Fibroblast of lung (primary cell): ENCODE measurements at regions not wholly inside any gene's neighbourhood (a gene's known extent, or its start where the extent isn't known, plus 50 kb on each side); places are given as distances from the start of the nearest gene placed in this dataset.

Experiments
- EZH2 ChIP-seq: IDR thresholded peaks from 2 replicates; pipeline ENCODE4 v1.5.1; 2012; ENCODE audit warnings: low read length, control low read depth, mild to moderate bottlenecking; ENCODE audit errors: missing control alignments
- TF ChIP-seq, protein P1 (sequence below), 2 donors: IDR thresholded peaks in 1 of 2; conservative IDR thresholded peaks in 1 of 2; 1 replicate in 1 of 2; 2 replicates in 1 of 2; pipeline ENCODE4 v1.5.1; 2011 to 2012; ENCODE audit warnings: low read length in 2 of 2, control low read depth in 1 of 2, inconsistent platforms in 1 of 2, low read depth in 1 of 2, mild to moderate bottlenecking in 1 of 2

DNA sequence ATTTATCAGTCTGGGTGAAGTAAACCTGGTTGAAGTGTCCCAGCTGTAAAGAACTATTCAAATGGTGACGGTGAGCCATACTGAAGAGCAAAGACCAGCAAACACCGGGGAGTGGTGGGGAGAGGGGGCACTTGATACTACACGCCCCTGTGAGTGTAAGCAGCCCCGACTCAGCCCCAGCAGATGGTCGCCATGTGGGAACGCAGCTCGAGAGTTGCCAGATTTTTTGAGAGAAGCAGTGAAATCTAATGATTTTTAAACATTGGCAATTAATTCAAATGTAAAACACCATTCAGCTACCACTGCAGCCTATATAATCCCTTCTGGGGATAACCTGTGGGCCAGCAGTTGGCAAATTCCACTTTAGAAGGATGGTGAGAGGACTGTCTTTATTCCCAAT lies 1386.9 kb upstream of the WWC1 start:
- TF ChIP-seq, protein P1, sequence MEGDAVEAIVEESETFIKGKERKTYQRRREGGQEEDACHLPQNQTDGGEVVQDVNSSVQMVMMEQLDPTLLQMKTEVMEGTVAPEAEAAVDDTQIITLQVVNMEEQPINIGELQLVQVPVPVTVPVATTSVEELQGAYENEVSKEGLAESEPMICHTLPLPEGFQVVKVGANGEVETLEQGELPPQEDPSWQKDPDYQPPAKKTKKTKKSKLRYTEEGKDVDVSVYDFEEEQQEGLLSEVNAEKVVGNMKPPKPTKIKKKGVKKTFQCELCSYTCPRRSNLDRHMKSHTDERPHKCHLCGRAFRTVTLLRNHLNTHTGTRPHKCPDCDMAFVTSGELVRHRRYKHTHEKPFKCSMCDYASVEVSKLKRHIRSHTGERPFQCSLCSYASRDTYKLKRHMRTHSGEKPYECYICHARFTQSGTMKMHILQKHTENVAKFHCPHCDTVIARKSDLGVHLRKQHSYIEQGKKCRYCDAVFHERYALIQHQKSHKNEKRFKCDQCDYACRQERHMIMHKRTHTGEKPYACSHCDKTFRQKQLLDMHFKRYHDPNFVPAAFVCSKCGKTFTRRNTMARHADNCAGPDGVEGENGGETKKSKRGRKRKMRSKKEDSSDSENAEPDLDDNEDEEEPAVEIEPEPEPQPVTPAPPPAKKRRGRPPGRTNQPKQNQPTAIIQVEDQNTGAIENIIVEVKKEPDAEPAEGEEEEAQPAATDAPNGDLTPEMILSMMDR (conservative IDR thresholded peaks at IDR 0.05 in 1 of 2, IDR thresholded peaks at IDR 0.05 in 1 of 2; ENCODE audit: low read depth in 1 of 2, low read length in 2 of 2) = no peak
- no peak for TF ChIP-seq EZH2
